Brain pericyte (primary cell): ENCODE measurements at regions not wholly inside any gene's neighbourhood (a gene's known extent, or its start where the extent isn't known, plus 50 kb on each side); places are given as distances from the start of the nearest gene placed in this dataset.
A peak's percentile ranks its signal among the peaks of the same experiment; 100 is the strongest.

Experiments used
- DNase-seq: peaks from one replicate; pipeline ENCODE4 v3.0.0-alpha.2; 2012; ENCODE audit warnings: low read depth, low spot score

- DNase-seq, result peak; percentile 75
Measured at GRCh38 chr2:54360055-54360792, 95.9 kb upstream of the SPTBN1 start.

GRCh38 chr2:54364409-54364808 is 91.7 kb upstream of the SPTBN1 start:
- no peak for DNase-seq

DNA sequence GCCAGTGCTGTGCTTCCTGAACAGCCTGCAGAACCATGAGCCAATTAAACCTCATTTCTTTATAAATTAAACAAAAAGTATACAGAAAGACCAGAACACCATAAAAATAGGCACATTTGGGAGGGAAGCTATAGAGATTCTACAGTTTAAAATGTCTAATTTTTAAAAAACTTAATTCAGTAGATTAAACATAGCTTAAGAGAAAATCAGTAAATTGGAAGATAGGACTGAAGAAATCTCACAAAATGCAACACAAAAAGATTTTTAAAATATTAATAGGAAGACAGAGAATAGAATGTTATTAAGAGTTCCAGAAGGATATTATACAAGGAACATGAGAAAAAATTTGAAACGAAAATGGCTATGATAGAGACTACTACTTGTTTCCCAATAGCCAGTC is 90.5 kb upstream of the SPTBN1 start:
- no peak for DNase-seq

DNA sequence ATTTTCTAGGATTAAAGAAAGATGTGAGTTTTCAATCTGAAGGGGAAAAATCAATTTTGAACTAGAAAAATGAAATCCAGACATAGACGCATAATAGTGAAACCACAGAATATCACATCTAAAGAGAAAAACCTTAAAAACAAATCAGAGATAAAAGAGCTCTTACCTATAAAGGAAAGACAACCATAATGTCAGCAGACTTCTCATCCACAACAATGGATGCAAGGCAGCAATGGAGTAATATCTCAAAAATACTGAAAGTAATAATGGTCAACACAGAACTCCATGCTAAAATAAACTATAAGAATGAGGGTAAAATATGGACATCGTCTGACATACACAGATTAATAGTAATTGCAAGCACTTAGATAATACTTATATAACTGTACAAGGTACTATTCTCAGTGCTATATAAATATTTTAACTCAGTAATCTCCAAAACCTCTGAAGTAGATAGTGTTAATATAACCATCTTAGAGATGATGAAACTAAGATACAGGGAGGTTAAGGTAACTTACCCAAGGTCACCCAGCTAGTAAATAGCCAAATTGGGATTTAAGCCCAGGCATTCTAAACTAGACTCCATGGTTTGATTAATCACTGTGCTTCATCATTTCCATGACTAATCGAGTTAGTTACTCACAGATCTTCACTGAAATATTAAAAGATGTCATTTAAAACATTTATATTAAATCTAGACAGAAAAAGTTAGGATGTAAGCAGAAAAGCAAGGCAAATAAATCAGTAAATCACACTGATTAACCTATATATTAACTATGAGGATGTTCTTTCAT is 89.4 kb upstream of the SPTBN1 start:
- DNase-seq, result no peak

DNA sequence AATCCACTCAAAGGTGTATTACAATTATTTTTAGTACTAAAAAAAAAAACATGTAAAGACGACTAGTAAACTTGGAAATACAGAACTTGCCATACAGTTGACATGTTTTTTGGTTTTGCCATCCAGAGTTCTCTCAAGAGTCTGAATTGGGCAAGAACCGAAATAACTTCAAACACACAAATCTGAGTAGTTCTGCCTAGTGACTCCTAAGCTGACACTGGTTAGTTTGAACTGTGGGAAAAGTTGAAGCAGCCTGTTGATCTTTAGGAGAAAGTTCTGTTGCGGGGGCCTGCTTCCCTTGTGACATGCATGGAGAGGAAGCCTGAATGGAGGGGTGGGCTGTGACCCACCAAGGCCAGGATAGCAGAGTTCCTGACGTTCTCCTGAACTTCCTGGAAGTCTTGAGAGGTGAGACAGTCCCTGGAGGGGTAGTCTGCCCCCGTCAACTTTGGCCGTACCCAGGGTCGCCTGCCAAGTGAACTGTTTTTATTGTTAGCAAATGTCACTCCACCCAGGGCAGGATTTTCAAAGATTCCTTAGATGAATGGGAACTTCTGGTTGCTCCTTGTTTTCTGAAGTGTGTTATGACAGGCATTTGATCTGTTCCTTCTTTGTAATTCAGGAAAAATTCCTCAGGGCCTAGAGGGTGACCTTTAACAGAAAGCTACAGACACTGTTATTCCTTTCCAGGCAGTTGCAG is 85.6 kb upstream of the SPTBN1 start:
- DNase-seq, result no peak

DNA sequence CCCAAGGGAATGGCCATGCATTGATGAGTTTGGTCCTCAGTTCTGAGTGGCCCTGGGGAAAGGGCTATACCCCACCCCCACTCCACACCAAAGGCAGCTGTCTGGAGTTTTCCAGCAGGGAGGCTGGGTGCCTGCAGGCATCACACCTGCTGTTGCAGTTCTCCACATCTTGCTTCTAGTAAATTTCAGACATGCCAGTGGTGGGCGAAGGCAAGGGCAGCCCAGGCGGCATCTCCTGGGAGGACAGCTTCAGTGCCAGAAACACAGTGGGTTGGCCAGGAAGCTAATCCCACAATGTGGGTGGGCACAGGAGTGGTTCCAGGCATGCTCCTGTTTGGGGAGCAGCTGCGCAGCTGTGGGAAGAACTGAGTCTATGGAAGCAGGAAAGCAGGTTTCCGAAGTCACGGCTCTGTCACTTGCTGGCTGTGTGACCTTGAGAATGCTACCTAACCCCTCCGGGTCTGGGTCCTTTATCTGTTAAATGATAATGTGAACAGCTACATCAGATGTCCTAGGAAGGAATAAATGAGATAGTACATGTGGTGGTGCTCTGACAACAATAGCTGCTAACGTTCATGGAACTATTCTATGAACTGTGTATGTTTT is 84.6 kb upstream of the SPTBN1 start:
- DNase-seq, result no peak

GRCh38 chr2:54372361-54372760 is 83.8 kb upstream of the SPTBN1 start:
- no peak for DNase-seq

DNA sequence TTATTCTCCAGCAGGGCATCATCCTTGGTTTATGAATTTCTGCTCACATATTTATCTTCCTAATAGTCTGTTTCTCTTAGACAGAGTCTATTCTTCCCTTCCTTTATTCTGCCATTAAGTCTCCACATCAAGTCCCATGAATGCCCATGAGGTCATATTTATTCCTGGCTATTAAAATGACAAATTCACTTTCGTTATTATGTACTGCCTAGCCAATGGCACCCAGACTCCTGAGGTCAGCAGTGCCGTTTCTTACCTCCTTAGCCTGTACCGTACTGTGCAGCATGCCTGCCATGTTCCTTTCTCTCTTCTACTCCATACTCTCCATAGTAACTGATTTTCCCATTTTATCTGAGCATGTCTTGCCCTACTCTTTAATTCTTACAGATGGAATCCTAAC is 82.3 kb upstream of the SPTBN1 start:
- DNase-seq, result no peak

GRCh38 chr2:54374591-54375364 is 81.3 kb upstream of the SPTBN1 start:
- DNase-seq, result no peak

GRCh38 chr2:54377451-54377850 is 78.7 kb upstream of the SPTBN1 start:
- no peak for DNase-seq

- no peak for DNase-seq
Measured at GRCh38 chr2:54377901-54378493, 78.1 kb upstream of the SPTBN1 start.

- no peak for DNase-seq
Measured at GRCh38 chr2:54380670-54381069, 75.5 kb upstream of the SPTBN1 start.

DNA sequence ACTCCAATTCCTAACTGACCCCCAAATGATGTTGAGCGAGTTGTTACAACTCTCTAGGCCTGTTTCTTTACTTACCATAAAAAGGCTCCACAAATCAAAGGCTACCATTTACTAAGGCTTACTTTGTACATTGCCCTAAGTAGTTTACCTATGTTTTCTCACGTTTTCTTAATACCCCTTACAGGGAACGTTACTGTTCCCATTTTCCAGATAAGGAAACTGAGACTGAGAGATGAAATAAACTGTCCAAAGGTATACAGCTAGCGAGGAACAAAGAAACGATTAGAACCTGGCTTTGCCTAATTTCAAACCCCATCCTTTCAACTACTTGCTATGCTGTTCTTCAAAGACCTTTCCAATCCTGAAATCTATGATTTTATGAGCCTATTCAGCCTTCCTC is 74.8 kb upstream of the SPTBN1 start:
- no peak for DNase-seq

DNA sequence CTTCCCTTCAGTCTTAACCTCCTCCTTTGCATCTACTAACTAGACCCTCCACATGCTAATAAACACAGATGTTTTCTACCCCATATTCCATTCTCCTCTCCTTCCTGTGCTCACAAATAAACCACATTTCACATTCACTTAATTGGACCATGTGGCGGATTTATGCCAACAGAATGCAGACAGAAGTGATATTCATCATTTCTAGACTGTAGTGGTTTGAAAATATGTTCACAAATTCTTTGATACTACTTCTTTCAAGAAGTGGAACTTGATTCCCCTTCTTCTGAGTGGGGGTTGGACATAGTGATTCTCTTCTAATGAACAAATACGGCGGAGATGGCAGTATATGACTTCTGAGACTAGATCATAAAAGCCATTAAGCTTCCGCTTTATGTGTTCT is 73.5 kb upstream of the SPTBN1 start:
- DNase-seq, result no peak

- no peak for DNase-seq
Measured at GRCh38 chr2:54384301-54385203, 71.6 kb upstream of the SPTBN1 start.

- DNase-seq, result no peak
Measured at GRCh38 chr2:54385271-54385670, 70.9 kb upstream of the SPTBN1 start.

- no peak for DNase-seq
Measured at GRCh38 chr2:54386585-54386984, 69.5 kb upstream of the SPTBN1 start.

- DNase-seq, result no peak
Measured at GRCh38 chr2:54387059-54387991, 68.8 kb upstream of the SPTBN1 start.

- DNase-seq, result no peak
Measured at GRCh38 chr2:54388076-54388475, 68.1 kb upstream of the SPTBN1 start.
